SK-N-SH (cell line): ENCODE measurements at regions not wholly inside any gene's neighbourhood (a gene's known extent, or its start where the extent isn't known, plus 50 kb on each side); places are given as distances from the start of the nearest gene placed in this dataset.
A peak's percentile ranks its signal among the peaks of the same experiment; 100 is the strongest.

Source experiments
- CTCF ChIA-PET: fragments of 300-600, 350-600 bp; formaldehyde crosslinking; extraction: SDS; loops from one replicate; lab custom pipeline; 2021; lab: Yijun Ruan, JAX
- POLR2A ChIA-PET: fragments of 350-600 bp; sonication (Branson Sonifier 250); formaldehyde crosslinking; extraction: SDS; loops from one replicate; lab custom pipeline; 2020; ENCODE audit warnings: antibody characterized with exemption, inconsistent platforms; lab: Yijun Ruan, JAX
- DNase-seq: peaks from one replicate; pipeline ENCODE4 v3.0.0; 2012
- H2AFZ ChIP-seq: fragments of 200-600 bp; sonication (generic); 2 replicates; pipeline ENCODE4 v1.8.1; 2016; ENCODE audit warnings: antibody characterized with exemption, mild to moderate bottlenecking, low read depth
- H3F3A ChIP-seq: fragments of 200-600 bp; sonication (generic); replicated peaks from 2 replicates; pipeline ENCODE3; 2016; ENCODE audit warnings: antibody characterized with exemption, mild to moderate bottlenecking; ENCODE audit not compliant: insufficient read depth
- H3K27ac ChIP-seq, 2 experiments: fragments of 200-500 bp in 1 of 2; fragments of 200-600 bp in 1 of 2; sonication (Bioruptor generic) in 1 of 2; sonication (generic), shearing (Covaris generic) in 1 of 2; 2 replicates each; pipeline versions ENCODE4 v1.5.1 to v1.6.1; 2014 to 2016; ENCODE audit warnings: low read depth in 2 of 2, inconsistent platforms in 1 of 2, low read length in 1 of 2, mild to moderate bottlenecking in 1 of 2, mixed read lengths in 1 of 2
- H3K27me3 ChIP-seq: fragments of 200-600 bp; sonication (generic), shearing (Covaris generic); 2 replicates; pipeline ENCODE4 v1.6.1; 2016; ENCODE audit warnings: mixed run types; ENCODE audit not compliant: insufficient read depth
- H3K36me3 ChIP-seq, 2 experiments: fragments of 200-500 bp in 1 of 2; fragments of 200-600 bp in 1 of 2; sonication (Bioruptor generic) in 1 of 2; sonication (generic) in 1 of 2; replicated peaks in 1 of 2; 2 replicates each; pipeline versions ENCODE3 to v1.5.1; 2014 to 2016; ENCODE audit warnings: low read length in 1 of 2, mild to moderate bottlenecking in 1 of 2; ENCODE audit not compliant: insufficient read depth in 2 of 2, control insufficient read depth in 1 of 2
- H3K4me1 ChIP-seq, 2 experiments: fragments of 200-500 bp in 1 of 2; fragments of 200-600 bp in 1 of 2; sonication (Bioruptor generic) in 1 of 2; sonication (generic), shearing (Covaris generic) in 1 of 2; 2 replicates each; pipeline versions ENCODE4 v1.5.1 to v1.6.1; 2014 to 2016; ENCODE audit warnings: low read depth in 1 of 2, low read length in 1 of 2, mixed run types in 1 of 2; ENCODE audit not compliant: insufficient read depth in 2 of 2, control insufficient read depth in 1 of 2
- H3K4me2 ChIP-seq: fragments of 200-600 bp; sonication (generic), shearing (Covaris generic); 2 replicates; pipeline ENCODE4 v1.6.1; 2017; ENCODE audit warnings: mixed run types
- H3K4me3 ChIP-seq, 2 experiments: fragments of 200-500 bp in 1 of 2; fragments of 200-600 bp in 1 of 2; sonication (Bioruptor generic) in 1 of 2; sonication (generic), shearing (Covaris generic) in 1 of 2; 2 replicates each; pipeline versions ENCODE4 v1.5.1 to v1.8.1; 2014 to 2016; ENCODE audit warnings: low read depth in 2 of 2, inconsistent platforms in 1 of 2, low read length in 1 of 2, mild to moderate bottlenecking in 1 of 2, mixed read lengths in 1 of 2, moderate library complexity in 1 of 2
- H3K79me2 ChIP-seq: fragments of 200-600 bp; sonication (generic); 2 replicates; pipeline ENCODE4 v1.8.1; 2017; ENCODE audit warnings: mild to moderate bottlenecking; ENCODE audit not compliant: insufficient read depth
- H3K9ac ChIP-seq: fragments of 200-600 bp; sonication (generic); 2 replicates; pipeline ENCODE4 v1.6.1; 2017; ENCODE audit warnings: mixed run types
- H3K9me2 ChIP-seq: fragments of 200-600 bp; sonication (generic); 2 replicates; pipeline ENCODE4 v1.6.1; 2017; ENCODE audit warnings: mixed run types
- H3K9me3 ChIP-seq: fragments of 200-600 bp; sonication (generic); 2 replicates; pipeline ENCODE4 v1.6.1; 2017; ENCODE audit warnings: mixed run types, mild to moderate bottlenecking, moderate library complexity
- H4K20me1 ChIP-seq: fragments of 200-600 bp; sonication (generic); 2 replicates; pipeline ENCODE4 v1.6.1; 2017; ENCODE audit warnings: mild to moderate bottlenecking, mixed run types; ENCODE audit not compliant: insufficient read depth
- ELF1 ChIP-seq: IDR thresholded peaks from 2 replicates; pipeline ENCODE4 v1.4.0; 2012
- EP300 ChIP-seq, 2 experiments: IDR thresholded peaks; 2 replicates each; pipeline versions ENCODE4 v1.4.0 to v1.6.1; 2012; ENCODE audit warnings: borderline replicate concordance in 1 of 2, low read depth in 1 of 2, low read length in 1 of 2
- EZH2phosphoT487 ChIP-seq: fragments of 200-600 bp; sonication (generic); IDR thresholded peaks from 2 replicates; pipeline ENCODE4 v1.6.1; 2017; ENCODE audit warnings: low read depth, mixed run types, mild to moderate bottlenecking, antibody characterized with exemption, moderate library complexity, borderline replicate concordance
- FOSL2 ChIP-seq: IDR thresholded peaks from 2 replicates; pipeline ENCODE4 v1.4.0; 2012; ENCODE audit warnings: low read depth, mild to moderate bottlenecking, moderate library complexity, borderline replicate concordance
- FOXM1 ChIP-seq: IDR thresholded peaks from 2 replicates; pipeline ENCODE4 v1.4.0; 2012; ENCODE audit warnings: low read depth, mild to moderate bottlenecking
- GABPA ChIP-seq: IDR thresholded peaks from 2 replicates; pipeline ENCODE4 v1.4.0; 2012; ENCODE audit warnings: low read depth, mild to moderate bottlenecking
- MEF2A ChIP-seq: IDR thresholded peaks from 2 replicates; pipeline ENCODE4 v1.4.0; 2012; ENCODE audit warnings: low read depth, borderline replicate concordance
- NFIC ChIP-seq: IDR thresholded peaks from 2 replicates; pipeline ENCODE4 v1.4.0; 2012; ENCODE audit warnings: borderline replicate concordance
- NRF1 ChIP-seq: IDR thresholded peaks from 2 replicates; pipeline ENCODE4 v1.6.1; 2012; ENCODE audit warnings: low read depth, mild to moderate bottlenecking, low read length
- RAD21 ChIP-seq: IDR thresholded peaks from 2 replicates; pipeline ENCODE4 v1.6.1; 2012; ENCODE audit warnings: mild to moderate bottlenecking, low read length
- RCOR1 ChIP-seq: fragments of 150-350 bp; IDR thresholded peaks from 2 replicates; pipeline ENCODE4 v1.6.1; 2017; ENCODE audit warnings: antibody characterized with exemption, low read length
- RFX5 ChIP-seq: IDR thresholded peaks from 2 replicates; pipeline ENCODE4 v1.6.1; 2012; ENCODE audit warnings: mild to moderate bottlenecking, improper control_type of control experiment, low read length
- SMC3 ChIP-seq: IDR thresholded peaks from 2 replicates; pipeline ENCODE4 v1.6.1; 2012; ENCODE audit warnings: low read depth, low read length, improper control_type of control experiment
- WGBS: methylation state at CpG from one replicate; pipeline ENCODE4 v1.1.6; 2017; ENCODE audit warnings: low lambda C conversion rate; 5-methylcytosine and 5-hydroxymethylcytosine counted together
- TF ChIP-seq, protein P1 (sequence below): fragments of 150-350 bp; IDR thresholded peaks from 2 replicates; pipeline ENCODE4 v1.6.1; 2017; ENCODE audit warnings: antibody characterized with exemption, low read length, low read depth, borderline replicate concordance
- TF ChIP-seq, protein P2 (sequence below): IDR thresholded peaks from 2 replicates; pipeline ENCODE4 v1.4.0; 2012; ENCODE audit warnings: low read depth
- TF ChIP-seq, protein P3 (sequence below): fragments of 150-350 bp; IDR thresholded peaks from 2 replicates; pipeline ENCODE4 v1.6.1; 2016; ENCODE audit warnings: mild to moderate bottlenecking, low read depth, low read length
- TF ChIP-seq, protein P4 (sequence below): fragments of 200-600 bp; sonication (generic); IDR thresholded peaks from 2 replicates; pipeline ENCODE4 v1.6.1; 2017; ENCODE audit warnings: antibody characterized with exemption, mild to moderate bottlenecking, moderate library complexity
- TF ChIP-seq, protein P5 (sequence below): IDR thresholded peaks from 2 replicates; pipeline ENCODE4 v1.4.0; 2012; ENCODE audit warnings: low read depth, borderline replicate concordance

DNA sequence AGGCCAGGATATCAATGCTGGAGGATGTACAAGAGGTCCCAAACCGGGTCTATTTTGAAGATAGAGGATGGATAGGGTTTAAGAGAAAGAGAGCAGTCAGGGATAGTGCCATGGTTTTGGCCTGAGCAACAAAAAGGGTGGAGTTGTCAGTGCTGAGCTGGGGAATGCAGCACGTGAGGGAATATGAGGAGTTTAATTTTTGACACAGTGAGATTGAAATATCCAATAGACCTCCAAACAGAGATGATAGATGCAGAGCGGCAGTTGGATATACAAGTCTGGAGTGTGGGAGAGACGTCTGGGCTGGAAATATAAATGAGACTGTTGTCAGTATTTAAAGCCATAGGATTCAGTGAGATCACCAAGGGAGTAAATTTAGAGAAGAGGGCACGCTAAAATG is 136.7 kb upstream of the EFNA5 start:
- Histone ChIP-seq H3K9me3 (no peaks in the 10 kb centered on the region), H3K4me2 (no peak overlapping the region), H3K27me3 (no peaks in the 10 kb centered on the region), H3K9ac (no peak overlapping the region), H3K4me3 (no peak overlapping the region), H3K4me1 (peaks cover 0 to 26% of the 10 kb centered on the region in 2 experiments; a peak in 2 of 4 replicates), H4K20me1 (no peaks in the 10 kb centered on the region), H3K9me2 (no peaks in the 10 kb centered on the region), H3K36me3 (no peaks in the 10 kb centered on the region), H3F3A (no peaks in the 10 kb centered on the region), H3K27ac (no peak overlapping the region), H3K79me2 (no peaks in the 10 kb centered on the region), H2AFZ (no peak overlapping the region)
- DNase-seq: no peak
- 68% methylated on average over 5 of the region's 5 CpGs for WGBS
- CTCF ChIA-PET: no interaction called here
- TF ChIP-seq MEF2A: no peak
- TF ChIP-seq NFIC: no peak
- TF ChIP-seq ELF1: no peak
- no peak for TF ChIP-seq RCOR1
- no peak for TF ChIP-seq GABPA
- TF ChIP-seq FOSL2: no peak
- TF ChIP-seq RFX5: no peak
- POLR2A ChIA-PET: no interaction called here

DNA sequence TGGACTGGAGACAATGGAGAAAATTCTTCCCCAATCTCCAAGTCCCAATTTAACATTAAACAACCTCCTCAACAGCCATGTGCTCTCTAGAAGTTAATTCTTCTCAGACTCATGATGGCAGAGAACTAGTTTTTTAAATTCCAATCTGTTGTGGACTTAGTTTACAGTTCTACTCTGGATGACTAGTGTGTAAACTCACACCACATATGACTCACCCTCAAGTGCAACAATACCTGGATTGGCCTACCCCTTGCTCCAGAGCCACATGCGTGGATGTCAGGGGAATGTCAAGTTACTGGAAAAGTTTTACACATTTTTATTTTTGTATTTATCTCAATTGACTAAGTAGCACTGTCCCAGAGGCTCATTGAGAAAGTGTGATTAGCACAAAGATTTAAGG is 136.0 kb upstream of the EFNA5 start:
- Histone ChIP-seq H3K27me3 (no peaks in the 10 kb centered on the region), H3K4me3 (no peak overlapping the region), H3K4me1 (peaks cover 0 to 26% of the 10 kb centered on the region in 2 experiments; a peak in 2 of 4 replicates), H3K9me2 (no peaks in the 10 kb centered on the region), H3K79me2 (no peaks in the 10 kb centered on the region), H3F3A (no peaks in the 10 kb centered on the region), H3K9me3 (no peaks in the 10 kb centered on the region), H3K36me3 (no peaks in the 10 kb centered on the region), H3K9ac (no peak overlapping the region), H4K20me1 (no peaks in the 10 kb centered on the region), H3K27ac (no peak overlapping the region), H2AFZ (no peak overlapping the region), H3K4me2 (no peak overlapping the region)
- DNase-seq: no peak
- ChIA-PET CTCF (no interaction called here), POLR2A (no interaction called here)
- 67% methylated on average over 1 of the region's 1 CpG for WGBS
- TF ChIP-seq MEF2A (no peak), FOSL2 (peak; percentile 47; the same call in 1 of the 2 replicates)
- TF ChIP-seq, protein P1, sequence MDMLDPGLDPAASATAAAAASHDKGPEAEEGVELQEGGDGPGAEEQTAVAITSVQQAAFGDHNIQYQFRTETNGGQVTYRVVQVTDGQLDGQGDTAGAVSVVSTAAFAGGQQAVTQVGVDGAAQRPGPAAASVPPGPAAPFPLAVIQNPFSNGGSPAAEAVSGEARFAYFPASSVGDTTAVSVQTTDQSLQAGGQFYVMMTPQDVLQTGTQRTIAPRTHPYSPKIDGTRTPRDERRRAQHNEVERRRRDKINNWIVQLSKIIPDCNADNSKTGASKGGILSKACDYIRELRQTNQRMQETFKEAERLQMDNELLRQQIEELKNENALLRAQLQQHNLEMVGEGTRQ: no peak

DNA sequence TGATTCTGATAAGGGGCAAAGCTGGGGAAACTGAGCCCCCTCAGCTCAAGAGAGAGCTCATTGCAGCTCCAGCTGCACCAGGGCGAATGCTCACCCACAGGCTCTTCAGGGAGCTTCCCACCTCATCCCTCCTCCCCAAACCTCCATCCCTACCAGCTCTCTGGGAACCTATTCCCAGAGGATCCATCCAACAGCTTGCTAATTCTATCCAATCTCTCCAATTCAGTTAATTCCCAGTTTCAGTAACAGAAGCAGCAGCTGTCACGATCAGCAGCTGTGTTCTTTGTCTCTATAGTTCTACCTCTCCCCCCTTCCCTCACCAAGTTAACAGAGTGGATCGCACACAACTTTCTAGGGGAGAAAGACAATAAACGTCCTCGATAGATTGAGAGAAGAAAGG is 135.5 kb upstream of the EFNA5 start:
- no peaks in the 10 kb centered on the region for H3F3A ChIP-seq
- H3K4me3 ChIP-seq: no peak overlapping the region
- no peak overlapping the region for H3K27ac ChIP-seq
- DNase-seq: no peak
- ChIA-PET CTCF (interaction anchor here (0.6 kb wide), 1 partner anchor 36 kb away, joined by 3 read pairs; no protein-coding TSS in a partner anchor), POLR2A (no interaction called here)
- H3K9ac ChIP-seq: no peak overlapping the region
- H3K9me3 ChIP-seq: no peaks in the 10 kb centered on the region
- no peaks in the 10 kb centered on the region for H3K27me3 ChIP-seq
- H3K4me1 ChIP-seq: peaks cover 0 to 26% of the 10 kb centered on the region in 2 experiments; a peak in 2 of 4 replicates
- H3K36me3 ChIP-seq: no peaks in the 10 kb centered on the region
- no peaks in the 10 kb centered on the region for H3K79me2 ChIP-seq
- H3K9me2 ChIP-seq: no peaks in the 10 kb centered on the region
- 76% methylated on average over 5 of the region's 5 CpGs for WGBS
- H4K20me1 ChIP-seq: no peaks in the 10 kb centered on the region
- no peak overlapping the region for H3K4me2 ChIP-seq
- no peak overlapping the region for H2AFZ ChIP-seq
- TF ChIP-seq, protein P2, sequence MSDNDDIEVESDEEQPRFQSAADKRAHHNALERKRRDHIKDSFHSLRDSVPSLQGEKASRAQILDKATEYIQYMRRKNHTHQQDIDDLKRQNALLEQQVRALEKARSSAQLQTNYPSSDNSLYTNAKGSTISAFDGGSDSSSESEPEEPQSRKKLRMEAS: no peak
- TF ChIP-seq EP300 (IDR thresholded peaks at IDR 0.05; ENCODE audit: borderline replicate concordance in 1 of 2, low read depth in 1 of 2, low read length in 1 of 2) (no peak), ELF1 (no peak), MEF2A (no peak), FOXM1 (no peak), NRF1 (no peak), SMC3 (no peak), NFIC (no peak), EZH2phosphoT487 (no peak), RAD21 (no peak), GABPA (no peak)
- TF ChIP-seq, protein P3, sequence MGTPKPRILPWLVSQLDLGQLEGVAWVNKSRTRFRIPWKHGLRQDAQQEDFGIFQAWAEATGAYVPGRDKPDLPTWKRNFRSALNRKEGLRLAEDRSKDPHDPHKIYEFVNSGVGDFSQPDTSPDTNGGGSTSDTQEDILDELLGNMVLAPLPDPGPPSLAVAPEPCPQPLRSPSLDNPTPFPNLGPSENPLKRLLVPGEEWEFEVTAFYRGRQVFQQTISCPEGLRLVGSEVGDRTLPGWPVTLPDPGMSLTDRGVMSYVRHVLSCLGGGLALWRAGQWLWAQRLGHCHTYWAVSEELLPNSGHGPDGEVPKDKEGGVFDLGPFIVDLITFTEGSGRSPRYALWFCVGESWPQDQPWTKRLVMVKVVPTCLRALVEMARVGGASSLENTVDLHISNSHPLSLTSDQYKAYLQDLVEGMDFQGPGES: no peak
- TF ChIP-seq, protein P4, sequence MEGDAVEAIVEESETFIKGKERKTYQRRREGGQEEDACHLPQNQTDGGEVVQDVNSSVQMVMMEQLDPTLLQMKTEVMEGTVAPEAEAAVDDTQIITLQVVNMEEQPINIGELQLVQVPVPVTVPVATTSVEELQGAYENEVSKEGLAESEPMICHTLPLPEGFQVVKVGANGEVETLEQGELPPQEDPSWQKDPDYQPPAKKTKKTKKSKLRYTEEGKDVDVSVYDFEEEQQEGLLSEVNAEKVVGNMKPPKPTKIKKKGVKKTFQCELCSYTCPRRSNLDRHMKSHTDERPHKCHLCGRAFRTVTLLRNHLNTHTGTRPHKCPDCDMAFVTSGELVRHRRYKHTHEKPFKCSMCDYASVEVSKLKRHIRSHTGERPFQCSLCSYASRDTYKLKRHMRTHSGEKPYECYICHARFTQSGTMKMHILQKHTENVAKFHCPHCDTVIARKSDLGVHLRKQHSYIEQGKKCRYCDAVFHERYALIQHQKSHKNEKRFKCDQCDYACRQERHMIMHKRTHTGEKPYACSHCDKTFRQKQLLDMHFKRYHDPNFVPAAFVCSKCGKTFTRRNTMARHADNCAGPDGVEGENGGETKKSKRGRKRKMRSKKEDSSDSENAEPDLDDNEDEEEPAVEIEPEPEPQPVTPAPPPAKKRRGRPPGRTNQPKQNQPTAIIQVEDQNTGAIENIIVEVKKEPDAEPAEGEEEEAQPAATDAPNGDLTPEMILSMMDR: no peak
- TF ChIP-seq, protein P5, sequence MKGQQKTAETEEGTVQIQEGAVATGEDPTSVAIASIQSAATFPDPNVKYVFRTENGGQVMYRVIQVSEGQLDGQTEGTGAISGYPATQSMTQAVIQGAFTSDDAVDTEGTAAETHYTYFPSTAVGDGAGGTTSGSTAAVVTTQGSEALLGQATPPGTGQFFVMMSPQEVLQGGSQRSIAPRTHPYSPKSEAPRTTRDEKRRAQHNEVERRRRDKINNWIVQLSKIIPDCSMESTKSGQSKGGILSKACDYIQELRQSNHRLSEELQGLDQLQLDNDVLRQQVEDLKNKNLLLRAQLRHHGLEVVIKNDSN: no peak
